DMS 273 (cell line): ENCODE measurements at regions not wholly inside any gene's neighbourhood (a gene's known extent, or its start where the extent isn't known, plus 50 kb on each side); places are given as distances from the start of the nearest gene placed in this dataset.

Experiments used
- DNase-seq: peaks from one replicate; lab custom pipeline; 2025; ENCODE audit not compliant: unreplicated experiment; lab: John Stamatoyannopoulos, UW

GRCh38 chr3:117898722-117899522 lies 1135.7 kb downstream of the IGSF11 start:
- peak; percentile 71 for DNase-seq

DNA sequence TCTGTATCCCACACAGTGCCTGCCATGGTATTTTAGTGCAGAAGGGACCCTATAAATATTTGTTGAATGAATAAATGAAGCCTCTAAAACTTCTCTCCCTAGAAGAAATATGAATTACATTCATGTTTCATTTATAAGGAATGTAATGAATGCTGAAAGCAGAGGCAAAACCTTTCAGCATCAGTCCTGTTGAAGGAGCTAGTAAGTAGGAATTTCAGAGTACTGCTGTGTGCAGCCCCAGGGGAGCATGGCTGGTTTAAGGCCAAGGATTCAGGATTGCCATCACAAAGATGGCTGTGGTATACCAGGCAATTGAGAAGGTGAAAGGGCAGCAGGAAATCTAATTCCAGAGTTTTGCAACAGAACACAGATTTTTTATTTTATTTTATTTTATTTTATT lies 1131.4 kb downstream of the IGSF11 start:
- DNase-seq: no peak

GRCh38 chr3:117910820-117911521 lies 1123.7 kb downstream of the IGSF11 start:
- peak; percentile 39 for DNase-seq

- no peak for DNase-seq
Observed at GRCh38 chr3:117912352-117912751, 1122.3 kb downstream of the IGSF11 start.

GRCh38 chr3:117914540-117915100 lies 1120.0 kb downstream of the IGSF11 start:
- DNase-seq: no peak

- DNase-seq: no peak
Observed at GRCh38 chr3:117916839-117917238, 1117.8 kb downstream of the IGSF11 start.

- peak; percentile 53 for DNase-seq
Observed at GRCh38 chr3:117919621-117920020, 1115.0 kb downstream of the IGSF11 start.

DNA sequence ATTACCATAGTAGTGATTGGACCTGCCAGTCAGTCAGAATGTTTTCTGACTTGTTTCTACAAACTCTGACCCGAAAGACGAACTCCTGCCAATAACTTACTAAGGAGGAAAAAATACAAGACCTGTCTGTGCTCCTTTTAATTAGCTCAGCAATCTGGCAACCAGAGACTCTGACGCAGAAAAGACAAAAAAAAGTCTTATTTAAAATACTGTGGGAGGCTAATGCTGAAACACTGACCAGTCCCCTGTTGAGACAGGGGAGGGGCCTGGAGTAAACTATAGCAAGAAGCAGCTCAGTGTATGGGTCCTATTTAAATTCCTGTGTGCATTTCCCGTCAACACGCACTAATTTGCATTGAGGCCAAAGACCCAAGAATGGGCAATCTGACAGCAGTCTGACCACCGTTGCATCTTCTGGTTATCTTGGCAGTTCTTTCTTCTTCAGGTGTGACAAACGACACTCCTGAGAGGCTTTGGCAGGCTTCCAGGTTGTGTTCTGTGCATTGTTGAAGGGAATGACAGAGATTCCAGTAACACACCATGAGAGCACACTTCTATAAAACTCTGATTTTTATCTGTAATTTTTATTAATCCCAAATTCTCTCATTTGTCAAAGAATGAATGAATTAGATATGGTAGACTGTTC lies 1114.3 kb downstream of the IGSF11 start:
- DNase-seq: no peak

DNA sequence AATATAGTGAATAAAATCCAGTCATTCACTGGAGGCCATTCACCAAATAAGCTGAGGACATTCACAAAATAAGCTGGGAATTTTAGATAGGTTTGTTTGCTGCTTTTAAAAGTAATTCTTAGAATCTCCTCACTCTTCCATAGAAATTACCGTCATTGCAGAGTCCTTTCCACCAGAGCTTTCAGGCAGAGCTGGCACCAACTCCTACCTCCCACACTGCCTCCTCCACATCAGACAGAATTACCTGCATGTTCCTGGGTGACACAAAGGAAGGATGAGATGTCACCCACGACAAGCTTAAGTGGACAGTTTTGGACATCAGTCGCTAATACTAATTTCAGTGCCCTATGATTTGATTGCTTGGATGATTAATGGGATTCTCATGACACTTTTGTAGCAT lies 1113.2 kb downstream of the IGSF11 start:
- DNase-seq: no peak

DNA sequence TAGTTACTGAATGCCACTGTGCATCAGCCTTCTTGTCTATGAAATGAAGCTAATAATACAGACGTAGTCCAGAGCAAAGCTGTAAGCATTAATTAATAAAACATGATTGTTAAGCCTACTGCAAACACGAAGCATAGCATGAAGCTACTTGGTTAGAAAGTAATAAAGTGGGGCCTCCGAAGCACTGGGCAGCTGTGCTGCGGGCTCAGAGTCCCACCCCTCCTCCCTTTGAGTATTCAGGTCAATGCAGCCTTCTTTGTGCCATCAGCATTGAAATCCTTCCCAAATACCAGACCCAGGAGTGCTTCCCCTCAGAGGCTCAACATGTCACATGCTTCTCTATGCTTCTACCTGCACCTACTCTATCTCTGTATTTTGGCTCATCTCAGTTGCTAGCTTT lies 1112.6 kb downstream of the IGSF11 start:
- no peak for DNase-seq

- no peak for DNase-seq
Observed at GRCh38 chr3:117926819-117927218, 1107.8 kb downstream of the IGSF11 start.

DNA sequence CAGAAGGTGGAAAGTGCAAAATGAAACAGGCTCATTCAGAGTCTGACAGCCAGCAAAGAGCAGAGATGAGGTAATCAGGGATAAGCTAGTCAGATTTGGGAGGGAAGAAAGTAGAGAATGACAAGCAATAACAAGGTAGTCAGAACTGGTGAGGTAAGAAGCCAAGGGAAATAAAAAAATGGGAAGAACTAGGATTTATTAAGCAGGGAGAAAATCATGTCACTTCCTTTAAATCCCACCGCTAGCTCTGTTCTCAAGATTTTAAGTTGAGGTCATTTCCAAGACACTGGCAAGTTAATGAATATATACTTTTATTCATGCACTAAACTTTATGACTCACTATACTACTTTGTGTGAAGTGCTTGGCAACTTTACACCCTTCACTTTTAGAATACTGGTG lies 1106.8 kb downstream of the IGSF11 start:
- no peak for DNase-seq

DNA sequence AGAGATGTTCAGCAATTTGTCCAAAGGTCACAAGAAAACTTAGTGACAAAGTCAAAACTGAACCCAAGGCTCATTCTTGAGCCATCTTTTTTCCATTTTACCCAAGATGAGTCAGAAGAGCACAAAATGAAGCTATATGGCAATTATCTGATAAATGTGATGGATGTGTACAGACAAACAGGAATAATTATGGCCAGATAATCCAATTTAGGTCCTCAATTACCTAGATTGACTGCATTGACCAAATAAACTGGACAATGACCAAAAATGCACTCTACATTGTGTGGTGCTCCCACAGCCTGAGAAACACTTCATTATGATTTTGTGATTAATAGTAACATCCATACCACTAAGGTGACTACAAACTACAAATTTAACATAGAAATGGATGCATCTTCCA lies 1105.8 kb downstream of the IGSF11 start:
- no peak for DNase-seq

- no peak for DNase-seq
Observed at GRCh38 chr3:117932441-117932840, 1102.2 kb downstream of the IGSF11 start.

- no peak for DNase-seq
Observed at GRCh38 chr3:117936159-117936558, 1098.5 kb downstream of the IGSF11 start.

- DNase-seq: no peak
Observed at GRCh38 chr3:117938974-117939373, 1095.7 kb downstream of the IGSF11 start.

DNA sequence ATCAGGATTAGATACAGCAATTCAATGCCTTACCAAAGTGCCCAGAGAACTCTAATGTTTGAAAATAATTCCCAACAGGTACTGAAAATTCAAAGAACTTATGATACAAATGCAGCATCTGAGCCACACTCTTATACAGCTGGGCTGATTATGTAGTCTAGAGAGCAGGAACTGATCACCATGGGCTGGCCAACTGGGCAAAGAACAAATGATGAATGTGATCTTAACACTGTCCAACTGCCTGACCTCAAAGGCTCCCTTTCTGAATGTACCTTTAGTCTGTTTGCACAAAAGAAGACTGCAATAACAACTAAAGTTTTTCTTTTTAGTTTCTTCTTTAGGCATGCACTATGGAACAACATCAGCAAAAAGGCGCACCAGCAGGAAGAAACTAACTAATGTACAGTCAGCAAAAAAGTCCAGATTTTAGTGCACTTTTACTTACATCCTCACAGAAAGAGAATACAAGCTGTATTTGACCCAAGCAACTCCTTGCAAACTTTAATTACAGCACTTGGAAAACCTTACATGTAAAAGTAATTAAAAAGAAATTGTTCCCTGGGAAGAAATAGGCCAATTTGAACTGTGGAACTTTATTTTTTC lies 1095.1 kb downstream of the IGSF11 start:
- no peak for DNase-seq

DNA sequence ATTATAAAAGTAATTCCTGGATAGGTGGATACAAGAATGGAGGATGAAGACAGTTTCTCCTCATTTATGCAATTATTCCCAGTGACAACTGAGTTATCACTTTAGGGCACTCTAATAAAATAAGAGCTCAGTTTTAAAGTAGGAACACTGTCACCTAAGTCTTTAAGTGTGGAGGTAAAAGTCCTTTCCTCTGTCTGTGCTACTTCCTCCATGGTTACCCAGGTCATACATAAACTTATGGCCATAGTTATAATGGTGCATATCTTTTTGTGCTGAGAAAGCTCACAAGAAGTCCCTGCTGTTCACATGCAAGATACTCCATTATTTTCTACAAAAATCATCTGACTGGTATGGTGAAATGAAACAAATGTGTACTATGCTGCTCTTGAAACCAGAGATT lies 1093.6 kb downstream of the IGSF11 start:
- DNase-seq: no peak

GRCh38 chr3:117941756-117942155 lies 1092.9 kb downstream of the IGSF11 start:
- no peak for DNase-seq

GRCh38 chr3:117954131-117954530 lies 1080.5 kb downstream of the IGSF11 start:
- no peak for DNase-seq

DNA sequence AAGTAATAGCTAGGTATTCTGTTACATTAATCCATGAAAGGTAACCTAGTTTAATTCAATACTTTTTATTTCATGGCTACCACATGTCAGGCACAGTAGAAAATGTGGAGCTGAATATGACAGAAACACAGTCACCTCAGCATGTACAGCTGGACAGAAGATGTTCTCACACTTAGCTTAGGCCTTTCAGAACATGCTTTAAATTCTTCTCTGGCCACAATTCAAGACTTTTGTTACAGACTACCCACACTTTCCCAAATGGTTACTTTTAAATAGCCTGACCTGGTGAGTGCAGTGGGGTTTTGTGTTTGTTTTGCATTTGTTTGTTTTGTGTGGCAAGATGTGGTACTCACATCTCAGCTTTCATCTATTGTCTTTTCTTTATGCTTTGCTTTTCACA lies 1079.5 kb downstream of the IGSF11 start:
- DNase-seq: no peak
